Testis (tissue), 2 donors: ENCODE measurements at regions not wholly inside any gene's neighbourhood (a gene's known extent, or its start where the extent isn't known, plus 50 kb on each side); places are given as distances from the start of the nearest gene placed in this dataset.

Source experiments
- POLR2A ChIP-seq: fragments of 450-650 bp; IDR thresholded peaks from one replicate; pipeline ENCODE4 v1.6.1; 2017; ENCODE audit warnings: antibody characterized with exemption, mild to moderate bottlenecking, moderate library complexity
- TF ChIP-seq, protein P1 (sequence below), 3 experiments: fragments of 450-650 bp in 2 of 3; fragments of 200-600 bp in 1 of 3; sonication (generic) in 1 of 3; IDR thresholded peaks; one replicate each; pipeline ENCODE4 v1.5.1; 2016 to 2019; ENCODE audit warnings: antibody characterized with exemption in 3 of 3, mild to moderate bottlenecking in 2 of 3, moderate library complexity in 1 of 3

DNA sequence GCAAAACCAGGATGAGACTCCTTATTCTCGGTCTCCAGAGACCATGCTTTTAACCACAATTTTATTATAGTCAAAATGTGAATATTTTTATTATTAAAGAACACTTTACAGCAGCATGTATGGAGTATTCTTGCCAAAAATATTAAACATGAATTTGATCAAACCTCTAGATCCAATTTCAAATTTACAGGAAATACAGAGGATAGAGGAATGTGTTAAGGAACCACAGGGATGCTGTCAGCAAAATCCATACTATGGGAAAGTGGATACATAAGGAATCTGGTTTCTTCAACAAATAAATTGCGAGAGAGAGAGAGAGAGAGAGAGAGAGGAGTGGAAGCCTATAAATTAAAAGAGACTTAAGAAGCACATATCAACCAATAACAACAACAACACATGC lies 348.2 kb upstream of the NUDT12 start:
- TF ChIP-seq, protein P1, sequence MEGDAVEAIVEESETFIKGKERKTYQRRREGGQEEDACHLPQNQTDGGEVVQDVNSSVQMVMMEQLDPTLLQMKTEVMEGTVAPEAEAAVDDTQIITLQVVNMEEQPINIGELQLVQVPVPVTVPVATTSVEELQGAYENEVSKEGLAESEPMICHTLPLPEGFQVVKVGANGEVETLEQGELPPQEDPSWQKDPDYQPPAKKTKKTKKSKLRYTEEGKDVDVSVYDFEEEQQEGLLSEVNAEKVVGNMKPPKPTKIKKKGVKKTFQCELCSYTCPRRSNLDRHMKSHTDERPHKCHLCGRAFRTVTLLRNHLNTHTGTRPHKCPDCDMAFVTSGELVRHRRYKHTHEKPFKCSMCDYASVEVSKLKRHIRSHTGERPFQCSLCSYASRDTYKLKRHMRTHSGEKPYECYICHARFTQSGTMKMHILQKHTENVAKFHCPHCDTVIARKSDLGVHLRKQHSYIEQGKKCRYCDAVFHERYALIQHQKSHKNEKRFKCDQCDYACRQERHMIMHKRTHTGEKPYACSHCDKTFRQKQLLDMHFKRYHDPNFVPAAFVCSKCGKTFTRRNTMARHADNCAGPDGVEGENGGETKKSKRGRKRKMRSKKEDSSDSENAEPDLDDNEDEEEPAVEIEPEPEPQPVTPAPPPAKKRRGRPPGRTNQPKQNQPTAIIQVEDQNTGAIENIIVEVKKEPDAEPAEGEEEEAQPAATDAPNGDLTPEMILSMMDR (IDR thresholded peaks at IDR 0.05) = no peak
- no peak for TF ChIP-seq POLR2A
